Peyer's patch (tissue), 4 donors: ENCODE measurements at regions not wholly inside any gene's neighbourhood (a gene's known extent, or its start where the extent isn't known, plus 50 kb on each side); places are given as distances from the start of the nearest gene placed in this dataset.
A peak's percentile ranks its signal among the peaks of the same experiment; 100 is the strongest.

ENCODE experiments used
- POLR2A ChIP-seq, 2 donors: fragments of 450-650 bp; IDR thresholded peaks; one replicate each; pipeline ENCODE4 v1.5.1; 2017; ENCODE audit warnings: antibody characterized with exemption in 2 of 2, mild to moderate bottlenecking in 2 of 2, moderate library complexity in 2 of 2
- TF ChIP-seq, protein P1 (sequence below), 6 experiments: fragments of 450-650 bp in 4 of 6; fragments of 200-600 bp in 2 of 6; sonication (generic) in 1 of 6; IDR thresholded peaks; one replicate each; pipeline ENCODE4 v1.5.1; 2017 to 2019; ENCODE audit warnings: antibody characterized with exemption in 6 of 6, mild to moderate bottlenecking in 3 of 6, moderate library complexity in 1 of 6

DNA sequence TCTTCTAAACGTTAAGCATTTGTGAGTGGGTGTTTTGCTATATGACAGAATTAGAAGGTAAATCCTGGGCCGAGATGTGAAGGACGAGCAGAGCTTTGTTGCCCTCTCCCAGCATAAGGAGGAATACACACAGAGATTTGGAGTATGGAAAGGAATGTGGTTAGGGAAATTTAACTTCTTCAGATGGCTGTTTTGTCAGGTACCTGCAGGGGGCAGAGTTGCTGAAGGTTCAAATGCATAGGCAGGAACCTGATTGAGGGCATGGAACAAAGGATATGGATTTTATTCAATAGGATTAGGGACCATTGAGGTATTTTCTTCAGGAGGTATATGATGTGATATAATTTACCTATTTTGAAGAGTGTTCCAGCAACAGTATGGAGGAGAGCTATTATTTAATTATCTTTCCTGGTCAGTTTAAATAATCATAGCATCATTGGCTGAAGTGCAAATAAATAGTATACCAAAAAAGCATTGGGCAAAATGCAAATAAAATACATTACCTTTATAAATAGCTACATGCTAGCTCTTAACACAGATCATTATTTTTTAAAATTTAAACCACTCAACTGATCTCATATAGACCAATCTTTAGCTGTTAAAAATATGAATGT lies 143.6 kb downstream of the SLIT2 start:
- TF ChIP-seq, protein P1, sequence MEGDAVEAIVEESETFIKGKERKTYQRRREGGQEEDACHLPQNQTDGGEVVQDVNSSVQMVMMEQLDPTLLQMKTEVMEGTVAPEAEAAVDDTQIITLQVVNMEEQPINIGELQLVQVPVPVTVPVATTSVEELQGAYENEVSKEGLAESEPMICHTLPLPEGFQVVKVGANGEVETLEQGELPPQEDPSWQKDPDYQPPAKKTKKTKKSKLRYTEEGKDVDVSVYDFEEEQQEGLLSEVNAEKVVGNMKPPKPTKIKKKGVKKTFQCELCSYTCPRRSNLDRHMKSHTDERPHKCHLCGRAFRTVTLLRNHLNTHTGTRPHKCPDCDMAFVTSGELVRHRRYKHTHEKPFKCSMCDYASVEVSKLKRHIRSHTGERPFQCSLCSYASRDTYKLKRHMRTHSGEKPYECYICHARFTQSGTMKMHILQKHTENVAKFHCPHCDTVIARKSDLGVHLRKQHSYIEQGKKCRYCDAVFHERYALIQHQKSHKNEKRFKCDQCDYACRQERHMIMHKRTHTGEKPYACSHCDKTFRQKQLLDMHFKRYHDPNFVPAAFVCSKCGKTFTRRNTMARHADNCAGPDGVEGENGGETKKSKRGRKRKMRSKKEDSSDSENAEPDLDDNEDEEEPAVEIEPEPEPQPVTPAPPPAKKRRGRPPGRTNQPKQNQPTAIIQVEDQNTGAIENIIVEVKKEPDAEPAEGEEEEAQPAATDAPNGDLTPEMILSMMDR (IDR thresholded peaks at IDR 0.05) = peak in 4 of 6 experiments; percentile 24 to 56 (median 45)
- no peak for TF ChIP-seq POLR2A (IDR thresholded peaks at IDR 0.05)
